K562 (cell line): ENCODE measurements at regions not wholly inside any gene's neighbourhood (a gene's known extent, or its start where the extent isn't known, plus 50 kb on each side); places are given as distances from the start of the nearest gene placed in this dataset.

Experiments
- FOXA3 ChIP-seq, 2 experiments: fragments of 450-650 bp in 1 of 2; sonication (generic) in 1 of 2; formaldehyde crosslinking; IDR thresholded peaks in 1 of 2; conservative IDR thresholded peaks in 1 of 2; 2 replicates each; pipeline versions ENCODE4 v1.4.0 to v1.8.0; 2020 to 2022; ENCODE audit warnings: mild to moderate bottlenecking in 2 of 2, missing genetic modification reagents in 1 of 2
- FOXK2 ChIP-seq, 2 experiments: fragments of 450-650 bp; IDR thresholded peaks in 1 of 2; conservative IDR thresholded peaks in 1 of 2; 2 replicates each; pipeline ENCODE4 v1.6.1; 2016; ENCODE audit warnings: low read depth in 2 of 2, mild to moderate bottlenecking in 1 of 2
- HOXB6 ChIP-seq: fragments of 250-450 bp; sonication (Bioruptor Pico); IDR thresholded peaks from 2 replicates; pipeline ENCODE4 v1.5.1; 2022; ENCODE audit warnings: mild to moderate bottlenecking, borderline replicate concordance
- MECOM ChIP-seq: fragments of 250-450 bp; sonication (Bioruptor Pico); IDR thresholded peaks from 2 replicates; pipeline ENCODE4 v1.8.0; 2022; ENCODE audit warnings: inconsistent platforms
- MYC ChIP-seq, 2 experiments: fragments of 250-450 bp in 1 of 2; sonication (Bioruptor Pico) in 1 of 2; IDR thresholded peaks; 2 replicates each; pipeline versions ENCODE4 v1.5.1 to v1.6.1; 2012 to 2021; ENCODE audit warnings: low read depth in 2 of 2, borderline replicate concordance in 1 of 2, improper control_type of control experiment in 1 of 2, low read length in 1 of 2, mild to moderate bottlenecking in 1 of 2, moderate library complexity in 1 of 2
- NR2C2 ChIP-seq, 2 experiments: fragments of 200-800 bp in 1 of 2; sonication (Bioruptor generic) in 1 of 2; sonication (generic) in 1 of 2; formaldehyde crosslinking in 1 of 2; IDR thresholded peaks; 2 replicates each; pipeline versions ENCODE4 v1.6.1 to v1.8.0; 2016 to 2022; ENCODE audit warnings: mild to moderate bottlenecking in 1 of 2, missing compliant biosample characterization in 1 of 2, missing genetic modification characterization in 1 of 2, missing genetic modification reagents in 1 of 2
- NR4A1 ChIP-seq, 2 experiments: fragments of 250-450 bp in 1 of 2; fragments of 450-650 bp in 1 of 2; sonication (Bioruptor Pico) in 1 of 2; IDR thresholded peaks; 2 replicates each; pipeline versions ENCODE4 v1.4.0 to v1.6.1; 2016 to 2020; ENCODE audit warnings: mild to moderate bottlenecking in 2 of 2, missing compliant biosample characterization in 1 of 2, missing genetic modification characterization in 1 of 2, moderate library complexity in 1 of 2
- ZNF431 ChIP-seq: sonication (generic); formaldehyde crosslinking; IDR thresholded peaks from 2 replicates; pipeline ENCODE4 v1.8.0; 2022; ENCODE audit warnings: mild to moderate bottlenecking, missing genetic modification reagents
- TF ChIP-seq, protein P1 (sequence below): sonication (generic); formaldehyde crosslinking; IDR thresholded peaks from 2 replicates; pipeline ENCODE4 v1.8.0; 2023; ENCODE audit warnings: missing genetic modification reagents, mild to moderate bottlenecking, borderline replicate concordance
- TF ChIP-seq, protein P2 (sequence below): fragments of 250-450 bp; sonication (Bioruptor Pico); IDR thresholded peaks from 2 replicates; pipeline ENCODE4 v1.5.0; 2020; ENCODE audit warnings: mild to moderate bottlenecking, borderline replicate concordance
- TF ChIP-seq, protein P3 (sequence below): fragments of 450-650 bp; formaldehyde crosslinking; IDR thresholded peaks from 2 replicates; pipeline ENCODE4 v1.4.0; 2020; ENCODE audit warnings: mild to moderate bottlenecking, moderate library complexity
- TF ChIP-seq, protein P4 (sequence below): fragments of 250-450 bp; sonication (Bioruptor Pico); IDR thresholded peaks from 2 replicates; pipeline ENCODE4 v1.8.0; 2021; ENCODE audit warnings: borderline replicate concordance, mild to moderate bottlenecking, moderate library complexity; ENCODE audit not compliant: poor library complexity, severe bottlenecking
- TF ChIP-seq, protein P5 (sequence below): fragments of 450-650 bp; IDR thresholded peaks from 2 replicates; pipeline ENCODE4 v1.6.1; 2018; ENCODE audit warnings: mild to moderate bottlenecking, low read depth; ENCODE audit not compliant: partially characterized antibody

DNA sequence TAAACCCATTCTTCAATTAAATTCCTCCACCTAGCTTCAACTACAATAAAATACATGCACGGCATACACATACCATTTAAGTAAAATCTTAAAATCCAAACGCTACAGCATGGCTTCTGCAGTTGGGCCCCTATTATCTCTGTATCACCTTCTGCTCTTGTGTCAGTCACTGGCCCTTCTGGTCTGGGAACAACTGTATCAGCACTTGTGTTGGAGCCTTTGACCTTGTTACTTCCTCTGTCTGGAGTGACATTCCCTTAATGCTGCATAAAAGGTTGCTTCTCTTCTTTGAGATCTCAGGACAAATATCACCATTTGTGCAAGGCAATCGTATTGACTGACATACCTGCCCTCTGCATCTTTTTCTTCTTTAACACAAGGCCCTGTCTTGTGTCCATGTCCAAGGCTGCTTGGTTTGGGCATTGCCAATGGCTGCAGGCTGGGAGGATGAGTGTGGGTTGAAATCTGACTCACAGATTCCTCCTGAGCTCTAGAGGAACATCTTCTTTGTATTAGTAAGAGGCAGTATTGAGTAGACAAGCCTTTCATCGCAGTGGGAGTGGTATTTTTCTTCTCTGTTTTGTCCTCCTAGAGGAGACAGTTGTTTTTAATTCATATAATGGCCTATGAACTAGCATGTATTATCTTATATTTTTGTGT, 267.8 kb upstream of the TRIB2 start (continued):
- TF ChIP-seq, protein P1, sequence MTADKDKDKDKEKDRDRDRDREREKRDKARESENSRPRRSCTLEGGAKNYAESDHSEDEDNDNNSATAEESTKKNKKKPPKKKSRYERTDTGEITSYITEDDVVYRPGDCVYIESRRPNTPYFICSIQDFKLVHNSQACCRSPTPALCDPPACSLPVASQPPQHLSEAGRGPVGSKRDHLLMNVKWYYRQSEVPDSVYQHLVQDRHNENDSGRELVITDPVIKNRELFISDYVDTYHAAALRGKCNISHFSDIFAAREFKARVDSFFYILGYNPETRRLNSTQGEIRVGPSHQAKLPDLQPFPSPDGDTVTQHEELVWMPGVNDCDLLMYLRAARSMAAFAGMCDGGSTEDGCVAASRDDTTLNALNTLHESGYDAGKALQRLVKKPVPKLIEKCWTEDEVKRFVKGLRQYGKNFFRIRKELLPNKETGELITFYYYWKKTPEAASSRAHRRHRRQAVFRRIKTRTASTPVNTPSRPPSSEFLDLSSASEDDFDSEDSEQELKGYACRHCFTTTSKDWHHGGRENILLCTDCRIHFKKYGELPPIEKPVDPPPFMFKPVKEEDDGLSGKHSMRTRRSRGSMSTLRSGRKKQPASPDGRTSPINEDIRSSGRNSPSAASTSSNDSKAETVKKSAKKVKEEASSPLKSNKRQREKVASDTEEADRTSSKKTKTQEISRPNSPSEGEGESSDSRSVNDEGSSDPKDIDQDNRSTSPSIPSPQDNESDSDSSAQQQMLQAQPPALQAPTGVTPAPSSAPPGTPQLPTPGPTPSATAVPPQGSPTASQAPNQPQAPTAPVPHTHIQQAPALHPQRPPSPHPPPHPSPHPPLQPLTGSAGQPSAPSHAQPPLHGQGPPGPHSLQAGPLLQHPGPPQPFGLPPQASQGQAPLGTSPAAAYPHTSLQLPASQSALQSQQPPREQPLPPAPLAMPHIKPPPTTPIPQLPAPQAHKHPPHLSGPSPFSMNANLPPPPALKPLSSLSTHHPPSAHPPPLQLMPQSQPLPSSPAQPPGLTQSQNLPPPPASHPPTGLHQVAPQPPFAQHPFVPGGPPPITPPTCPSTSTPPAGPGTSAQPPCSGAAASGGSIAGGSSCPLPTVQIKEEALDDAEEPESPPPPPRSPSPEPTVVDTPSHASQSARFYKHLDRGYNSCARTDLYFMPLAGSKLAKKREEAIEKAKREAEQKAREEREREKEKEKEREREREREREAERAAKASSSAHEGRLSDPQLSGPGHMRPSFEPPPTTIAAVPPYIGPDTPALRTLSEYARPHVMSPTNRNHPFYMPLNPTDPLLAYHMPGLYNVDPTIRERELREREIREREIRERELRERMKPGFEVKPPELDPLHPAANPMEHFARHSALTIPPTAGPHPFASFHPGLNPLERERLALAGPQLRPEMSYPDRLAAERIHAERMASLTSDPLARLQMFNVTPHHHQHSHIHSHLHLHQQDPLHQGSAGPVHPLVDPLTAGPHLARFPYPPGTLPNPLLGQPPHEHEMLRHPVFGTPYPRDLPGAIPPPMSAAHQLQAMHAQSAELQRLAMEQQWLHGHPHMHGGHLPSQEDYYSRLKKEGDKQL (CRISPR knock-in tag): no peak
- TF ChIP-seq, protein P2, sequence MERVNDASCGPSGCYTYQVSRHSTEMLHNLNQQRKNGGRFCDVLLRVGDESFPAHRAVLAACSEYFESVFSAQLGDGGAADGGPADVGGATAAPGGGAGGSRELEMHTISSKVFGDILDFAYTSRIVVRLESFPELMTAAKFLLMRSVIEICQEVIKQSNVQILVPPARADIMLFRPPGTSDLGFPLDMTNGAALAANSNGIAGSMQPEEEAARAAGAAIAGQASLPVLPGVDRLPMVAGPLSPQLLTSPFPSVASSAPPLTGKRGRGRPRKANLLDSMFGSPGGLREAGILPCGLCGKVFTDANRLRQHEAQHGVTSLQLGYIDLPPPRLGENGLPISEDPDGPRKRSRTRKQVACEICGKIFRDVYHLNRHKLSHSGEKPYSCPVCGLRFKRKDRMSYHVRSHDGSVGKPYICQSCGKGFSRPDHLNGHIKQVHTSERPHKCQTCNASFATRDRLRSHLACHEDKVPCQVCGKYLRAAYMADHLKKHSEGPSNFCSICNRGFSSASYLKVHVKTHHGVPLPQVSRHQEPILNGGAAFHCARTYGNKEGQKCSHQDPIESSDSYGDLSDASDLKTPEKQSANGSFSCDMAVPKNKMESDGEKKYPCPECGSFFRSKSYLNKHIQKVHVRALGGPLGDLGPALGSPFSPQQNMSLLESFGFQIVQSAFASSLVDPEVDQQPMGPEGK (CRISPR knock-in tag): no peak
- TF ChIP-seq, protein P3, sequence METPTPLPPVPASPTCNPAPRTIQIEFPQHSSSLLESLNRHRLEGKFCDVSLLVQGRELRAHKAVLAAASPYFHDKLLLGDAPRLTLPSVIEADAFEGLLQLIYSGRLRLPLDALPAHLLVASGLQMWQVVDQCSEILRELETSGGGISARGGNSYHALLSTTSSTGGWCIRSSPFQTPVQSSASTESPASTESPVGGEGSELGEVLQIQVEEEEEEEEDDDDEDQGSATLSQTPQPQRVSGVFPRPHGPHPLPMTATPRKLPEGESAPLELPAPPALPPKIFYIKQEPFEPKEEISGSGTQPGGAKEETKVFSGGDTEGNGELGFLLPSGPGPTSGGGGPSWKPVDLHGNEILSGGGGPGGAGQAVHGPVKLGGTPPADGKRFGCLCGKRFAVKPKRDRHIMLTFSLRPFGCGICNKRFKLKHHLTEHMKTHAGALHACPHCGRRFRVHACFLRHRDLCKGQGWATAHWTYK: no peak
- TF ChIP-seq ZNF431 (CRISPR knock-in tag) (no peak), FOXA3 (CRISPR knock-in tag; conservative IDR thresholded peaks at IDR 0.05 in 1 of 2, IDR thresholded peaks at IDR 0.05 in 1 of 2) (no peak), NR4A1 (CRISPR knock-in tag; IDR thresholded peaks at IDR 0.05) (no peak), NR4A1 (tag; IDR thresholded peaks at IDR 0.05) (no peak), FOXK2 (conservative IDR thresholded peaks at IDR 0.05 in 1 of 2, IDR thresholded peaks at IDR 0.05 in 1 of 2; ENCODE audit: low read depth in 2 of 2) (peak in 1 of 2 experiments; percentile 58; a peak in 2 of 4 replicates), MECOM (CRISPR knock-in tag) (peak; percentile 21; the same call in 1 of the 2 replicates), NR2C2 (CRISPR knock-in tag; IDR thresholded peaks at IDR 0.05) (no peak), NR2C2 (tag; IDR thresholded peaks at IDR 0.05) (peak; percentile 67), HOXB6 (CRISPR knock-in tag) (no peak), MYC (IDR thresholded peaks at IDR 0.05; ENCODE audit: low read depth, low read length) (peak; percentile 44; the same call in 1 of the 2 replicates), MYC (CRISPR knock-in tag; IDR thresholded peaks at IDR 0.05; ENCODE audit: borderline replicate concordance, low read depth) (no peak)
- TF ChIP-seq, protein P4, sequence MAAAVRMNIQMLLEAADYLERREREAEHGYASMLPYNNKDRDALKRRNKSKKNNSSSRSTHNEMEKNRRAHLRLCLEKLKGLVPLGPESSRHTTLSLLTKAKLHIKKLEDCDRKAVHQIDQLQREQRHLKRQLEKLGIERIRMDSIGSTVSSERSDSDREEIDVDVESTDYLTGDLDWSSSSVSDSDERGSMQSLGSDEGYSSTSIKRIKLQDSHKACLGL (CRISPR knock-in tag): no peak
- TF ChIP-seq, protein P5, sequence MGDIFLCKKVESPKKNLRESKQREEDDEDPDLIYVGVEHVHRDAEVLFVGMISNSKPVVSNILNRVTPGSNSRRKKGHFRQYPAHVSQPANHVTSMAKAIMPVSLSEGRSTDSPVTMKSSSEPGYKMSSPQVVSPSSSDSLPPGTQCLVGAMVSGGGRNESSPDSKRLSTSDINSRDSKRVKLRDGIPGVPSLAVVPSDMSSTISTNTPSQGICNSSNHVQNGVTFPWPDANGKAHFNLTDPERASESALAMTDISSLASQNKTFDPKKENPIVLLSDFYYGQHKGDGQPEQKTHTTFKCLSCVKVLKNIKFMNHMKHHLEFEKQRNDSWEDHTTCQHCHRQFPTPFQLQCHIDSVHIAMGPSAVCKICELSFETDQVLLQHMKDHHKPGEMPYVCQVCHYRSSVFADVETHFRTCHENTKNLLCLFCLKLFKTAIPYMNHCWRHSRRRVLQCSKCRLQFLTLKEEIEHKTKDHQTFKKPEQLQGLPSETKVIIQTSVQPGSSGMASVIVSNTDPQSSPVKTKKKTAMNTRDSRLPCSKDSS: no peak
